HS-5 (cell line): ENCODE measurements at regions not wholly inside any gene's neighbourhood (a gene's known extent, or its start where the extent isn't known, plus 50 kb on each side); places are given as distances from the start of the nearest gene placed in this dataset.

Source experiments
- DNase-seq: peaks from one replicate; pipeline ENCODE4 v3.0.0-alpha.2; 2012; ENCODE audit warnings: low read depth

DNA sequence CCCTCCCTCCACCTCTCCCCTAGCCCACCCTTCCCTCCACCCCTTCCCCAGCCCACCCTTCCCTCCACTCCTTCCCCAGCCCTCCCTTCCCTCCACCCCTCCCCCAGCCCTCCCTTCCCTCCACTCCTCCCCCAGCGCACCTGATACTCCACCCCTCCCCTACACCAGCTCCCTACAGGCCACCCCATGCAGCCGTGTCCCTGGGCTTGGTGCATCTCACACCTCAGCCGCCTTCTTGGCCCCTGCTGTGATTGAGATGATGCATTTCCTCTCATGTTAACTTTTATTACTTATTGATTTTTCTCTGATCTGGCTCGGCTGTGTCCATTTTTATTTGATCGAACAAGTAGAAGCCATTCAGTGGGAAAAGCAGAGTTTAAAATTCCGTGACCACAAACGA is 243.8 kb downstream of the MATN1 start:
- DNase-seq, result no peak

DNA sequence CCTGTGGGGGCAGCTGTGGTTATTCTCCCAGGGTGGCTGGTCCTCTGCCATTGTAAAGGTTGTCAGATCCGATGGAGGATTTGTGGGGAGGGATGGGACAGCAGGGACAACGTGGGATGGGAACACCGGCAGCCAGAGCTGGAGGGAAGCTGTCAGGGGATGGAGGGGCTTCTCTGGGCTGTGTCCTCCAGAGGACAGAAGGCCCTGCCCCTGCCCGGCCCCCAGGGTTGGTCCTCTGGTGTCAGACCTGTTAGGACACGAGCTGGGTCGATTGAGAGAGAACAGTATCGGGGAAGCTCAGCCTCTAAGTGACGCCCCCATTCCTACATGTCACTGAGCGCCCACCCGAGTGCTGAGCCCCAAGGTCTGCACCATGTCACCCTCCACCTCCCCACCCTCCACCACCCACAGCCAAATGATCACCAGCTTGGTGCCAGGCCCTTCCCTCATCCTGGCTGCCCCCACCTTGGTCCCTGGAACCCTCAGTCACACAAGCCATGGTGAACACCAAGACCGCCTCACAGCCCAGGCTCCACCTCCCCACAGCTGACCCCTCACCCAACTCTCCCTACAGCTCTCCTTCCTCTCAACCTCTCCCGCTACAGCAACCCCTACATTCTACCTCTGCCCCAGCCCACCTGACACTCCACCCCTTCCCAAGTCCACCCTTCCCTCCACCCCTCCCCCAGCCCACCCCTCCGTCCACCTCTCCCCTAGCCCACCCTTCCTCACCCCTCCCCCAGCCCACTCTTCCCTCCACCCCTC is 244.4 kb downstream of the MATN1 start:
- no peak for DNase-seq

DNA sequence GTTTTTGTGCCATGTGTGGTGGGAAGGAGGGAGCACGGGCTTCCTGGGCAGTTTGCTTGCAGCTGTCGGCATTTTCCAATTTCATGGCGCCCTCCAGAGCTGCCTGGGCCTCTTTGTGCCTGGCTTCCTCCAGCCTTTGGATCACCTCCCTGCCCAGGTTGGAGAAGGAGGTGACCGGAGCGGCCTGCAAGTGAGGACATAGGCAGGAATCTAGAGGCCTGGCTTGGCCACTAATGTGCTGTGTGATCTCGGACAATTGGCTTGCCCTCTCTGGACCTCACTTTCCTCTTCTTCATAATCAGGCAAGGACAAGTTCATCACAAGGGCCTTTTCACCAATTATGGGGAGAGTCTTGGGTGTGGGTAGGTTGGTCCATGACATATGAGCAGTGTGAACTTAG is 245.1 kb downstream of the MATN1 start:
- no peak for DNase-seq

DNA sequence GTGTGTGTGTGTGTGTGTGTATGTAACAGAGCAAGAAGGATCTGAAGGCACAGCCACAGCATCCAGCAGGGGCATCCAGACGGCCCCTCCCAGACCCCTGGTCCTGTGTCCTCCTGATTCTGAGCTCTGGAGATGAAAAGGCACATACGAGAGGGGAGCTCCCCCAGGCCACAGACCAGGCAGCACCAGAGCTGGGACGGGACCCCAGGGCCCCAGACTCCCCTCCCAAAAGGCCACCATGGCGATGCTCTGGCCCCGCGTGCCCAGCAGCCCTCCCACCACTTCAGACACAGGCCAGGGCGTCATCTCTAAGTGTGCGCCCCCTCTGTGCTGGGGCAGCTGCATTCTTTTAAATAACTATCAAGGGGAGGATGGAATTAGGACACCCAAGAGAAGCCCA is 245.8 kb downstream of the MATN1 start:
- DNase-seq, result no peak

DNA sequence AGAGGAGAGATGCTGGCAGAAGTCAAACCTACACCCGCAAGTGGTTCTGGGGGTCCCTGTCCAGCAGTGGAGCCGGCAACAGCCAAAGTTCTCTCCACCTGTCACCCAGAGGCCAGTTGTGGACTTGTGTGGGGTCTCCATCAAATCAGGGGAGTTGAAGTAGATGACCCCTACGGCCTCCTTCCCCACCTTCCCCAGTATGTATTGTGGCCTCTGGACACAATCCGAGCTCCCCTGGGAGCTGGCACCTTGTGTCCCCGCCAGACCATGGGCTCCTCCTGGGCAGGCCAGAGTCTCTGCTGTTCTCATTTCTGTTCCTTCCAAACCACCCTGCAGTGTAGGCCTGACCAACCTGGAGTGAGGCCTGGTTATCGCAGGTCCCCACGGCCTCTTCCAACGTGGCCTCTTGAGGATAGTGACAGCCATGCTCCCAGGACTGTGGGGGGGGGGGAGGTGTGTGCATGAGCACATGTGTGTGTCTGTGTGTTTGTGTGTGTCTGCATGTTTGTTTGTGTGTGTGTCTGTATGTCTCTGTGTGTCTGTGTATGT is 246.4 kb downstream of the MATN1 start:
- no peak for DNase-seq

DNA sequence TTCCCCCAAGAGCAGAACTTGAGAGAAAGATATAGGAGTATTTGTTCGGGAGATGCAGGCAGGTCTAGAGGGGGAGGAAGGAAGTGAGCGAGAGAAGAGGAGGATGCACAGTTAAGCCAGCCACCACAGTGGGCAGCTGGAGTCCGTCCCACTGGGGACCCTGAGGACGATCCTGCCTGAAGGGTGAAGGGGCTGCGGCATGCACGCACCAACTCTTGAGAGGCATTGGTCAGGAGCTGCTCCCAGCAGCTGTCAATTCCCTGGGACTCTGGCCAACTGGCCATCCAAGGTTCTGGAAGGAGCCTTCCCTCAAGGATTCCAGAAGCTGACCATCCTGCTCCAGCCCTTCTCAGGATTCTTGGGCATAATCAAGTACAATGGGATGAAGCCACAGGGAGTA is 246.9 kb downstream of the MATN1 start:
- no peak for DNase-seq

DNA sequence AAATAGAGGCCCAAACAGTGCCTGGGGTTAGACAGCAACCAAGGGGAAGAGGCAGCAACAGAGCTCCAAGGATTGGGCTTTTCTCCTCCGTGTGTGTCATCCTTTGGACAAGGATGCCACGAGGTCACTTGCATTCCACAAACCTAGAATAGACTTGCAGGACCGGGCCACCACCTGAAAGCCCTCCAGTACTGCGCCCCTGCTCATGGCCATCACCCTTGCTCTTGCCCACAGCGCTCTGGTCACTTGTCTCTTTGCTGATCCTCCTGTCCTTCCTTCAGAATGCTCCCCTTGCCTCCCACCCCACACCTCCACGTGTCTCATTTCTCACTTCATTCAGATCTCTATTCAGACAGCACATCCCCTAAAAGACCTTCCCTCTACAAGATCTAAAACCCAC is 247.4 kb downstream of the MATN1 start:
- no peak for DNase-seq

DNA sequence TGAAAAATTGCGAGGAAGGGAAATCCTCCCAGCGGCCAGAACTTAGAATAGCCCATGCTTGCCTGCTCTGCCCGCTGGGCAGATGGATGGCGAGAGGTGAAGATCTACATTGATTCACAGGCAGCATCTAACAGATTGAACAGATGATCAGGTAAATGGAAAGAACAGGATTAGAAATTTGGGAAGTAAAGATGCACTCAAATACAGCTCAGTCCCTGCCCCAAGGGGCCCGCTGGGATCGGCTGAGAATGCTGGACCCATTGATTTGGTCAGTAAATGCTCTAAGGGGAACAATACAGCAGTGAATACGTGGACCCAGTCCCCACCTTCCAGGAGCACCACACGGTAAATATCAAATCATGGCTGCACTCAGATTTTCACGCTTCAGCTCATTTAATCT is 248.2 kb downstream of the MATN1 start:
- no peak for DNase-seq

DNA sequence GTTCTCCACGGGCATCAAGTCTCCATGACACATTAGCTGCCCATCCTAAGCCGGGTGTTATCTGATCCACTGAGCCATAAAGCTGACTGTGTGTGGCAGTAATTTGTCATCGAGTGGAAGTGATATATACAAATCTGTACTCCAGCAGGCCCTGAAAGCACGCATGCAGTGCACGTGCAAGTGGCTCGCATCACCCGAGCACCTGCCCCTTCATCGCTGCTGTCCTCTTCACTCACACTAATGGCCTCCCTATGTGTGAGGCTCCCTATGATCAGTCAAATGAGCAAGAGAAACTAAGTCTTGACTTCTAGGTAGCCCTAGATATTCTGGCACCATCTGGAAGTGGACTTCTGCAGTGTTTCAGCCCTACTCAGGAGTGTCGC is 248.6 kb downstream of the MATN1 start:
- no peak for DNase-seq

DNA sequence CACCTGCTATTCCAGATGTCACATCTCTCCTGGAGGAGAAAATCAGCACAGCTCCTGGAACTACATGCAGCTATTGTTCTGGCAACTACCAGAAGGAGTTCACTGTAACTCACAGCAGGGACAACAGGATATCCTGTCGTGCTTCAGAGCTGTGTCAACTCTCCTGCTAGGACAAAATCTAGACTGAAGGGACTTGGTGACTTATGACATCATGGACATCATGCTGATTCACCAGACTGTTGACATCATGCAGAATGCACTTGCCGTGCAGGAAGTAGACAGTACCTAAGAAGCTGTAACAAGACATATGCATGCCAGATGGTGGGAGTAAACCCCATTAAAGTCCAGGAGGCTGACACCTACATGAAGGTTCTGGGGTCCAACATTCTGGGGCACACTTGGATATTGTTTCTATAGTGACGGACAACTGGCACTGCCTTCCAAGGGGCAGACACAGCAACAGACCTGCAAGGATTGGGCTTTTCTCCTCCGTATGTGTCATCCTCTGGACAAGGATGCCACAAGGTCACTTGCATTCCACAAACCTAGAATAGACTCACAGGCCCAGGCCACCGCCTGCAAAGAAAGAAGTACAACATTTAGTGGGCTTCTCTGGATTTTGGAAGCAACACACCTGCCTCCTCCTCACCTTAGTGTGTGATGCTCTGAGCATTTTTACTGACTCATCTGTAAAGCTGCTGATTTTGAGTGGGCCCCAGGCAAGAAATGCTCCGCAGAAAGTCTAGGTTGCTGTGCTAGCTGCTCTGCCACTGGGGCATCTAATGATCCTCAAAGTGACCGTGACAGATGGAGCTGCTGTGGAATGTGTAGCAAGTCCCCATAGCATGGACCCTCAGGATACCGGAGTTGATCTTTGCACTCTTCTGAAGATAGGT is 249.2 kb downstream of the MATN1 start:
- no peak for DNase-seq

DNA sequence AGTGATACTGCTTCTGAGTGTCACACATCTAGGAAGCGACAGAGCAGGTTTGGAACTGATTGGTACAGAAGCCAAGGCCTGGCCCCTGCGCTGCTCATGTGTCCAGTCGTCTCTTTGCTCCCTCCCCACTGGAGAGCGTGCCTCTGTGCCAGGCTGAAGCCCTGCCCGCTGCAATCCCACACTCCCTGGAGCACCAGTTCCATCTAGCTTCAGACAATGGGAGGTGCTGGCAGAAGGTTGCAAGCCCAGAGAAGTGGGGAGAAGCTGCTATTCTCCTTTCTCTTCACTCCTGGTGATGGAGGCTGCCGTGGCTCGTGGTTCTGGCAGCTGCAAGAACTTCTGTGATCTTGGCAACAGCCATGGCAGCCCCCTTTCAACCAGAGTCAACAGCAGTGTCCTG is 250.9 kb downstream of the MATN1 start:
- DNase-seq, result no peak

DNA sequence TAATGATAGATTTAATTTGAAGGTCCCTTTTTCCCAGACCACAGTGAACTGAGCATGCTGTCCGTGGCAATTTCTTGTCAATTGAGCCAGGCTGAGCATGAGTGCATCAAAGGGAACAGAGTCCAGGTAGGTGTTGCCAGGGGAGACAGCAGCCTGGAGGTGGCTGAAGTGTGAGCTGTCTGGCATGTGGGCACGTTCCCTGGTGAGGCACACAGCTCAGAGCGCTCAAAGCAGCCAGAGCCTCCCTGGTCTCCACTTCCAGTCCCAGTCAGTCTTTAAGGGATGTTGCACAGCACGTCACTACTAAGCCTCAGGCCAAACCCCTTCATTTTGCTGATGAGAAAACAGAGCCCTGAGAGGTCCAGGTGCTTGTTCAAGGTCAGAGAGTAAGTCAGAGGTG is 251.4 kb downstream of the MATN1 start:
- no peak for DNase-seq

DNA sequence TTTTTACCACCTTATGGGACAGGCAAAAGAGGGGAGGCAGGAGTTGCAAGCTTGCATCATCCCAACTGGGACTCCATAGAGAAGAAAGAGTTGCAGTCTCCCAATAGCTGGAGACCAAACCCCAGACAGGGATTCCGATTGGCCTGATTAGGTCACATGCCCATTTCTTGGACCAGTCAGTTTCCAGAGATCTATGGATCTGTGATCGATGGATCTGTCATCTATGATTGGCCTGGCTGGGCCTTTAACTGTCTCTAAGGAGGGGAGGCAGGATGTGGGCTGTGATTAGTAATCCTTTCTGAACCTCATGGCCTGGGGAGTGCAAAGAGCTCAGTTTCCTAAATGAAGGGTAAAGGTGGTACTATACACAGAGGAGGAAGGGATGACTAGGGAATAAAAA is 252.1 kb downstream of the MATN1 start:
- DNase-seq, result no peak

DNA sequence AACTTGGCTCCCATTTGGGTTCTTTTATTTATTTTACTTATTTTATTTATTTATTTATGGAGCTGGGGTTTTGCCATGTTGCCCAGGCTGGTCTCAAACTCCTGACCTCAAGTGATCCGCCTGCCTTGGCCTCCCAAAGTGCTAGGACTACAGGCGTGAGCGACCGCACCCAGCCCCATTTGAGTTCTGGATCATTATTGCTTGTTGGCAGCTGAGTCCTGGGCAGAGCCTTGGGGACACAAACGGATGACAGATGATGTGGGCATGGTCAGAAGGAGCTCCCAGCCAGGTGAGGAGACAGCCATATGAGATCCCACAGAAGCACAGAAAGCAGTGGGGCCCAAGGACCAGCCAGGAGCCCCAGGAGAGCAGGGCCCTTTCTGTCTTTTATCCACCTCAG is 254.0 kb downstream of the MATN1 start:
- DNase-seq, result no peak

DNA sequence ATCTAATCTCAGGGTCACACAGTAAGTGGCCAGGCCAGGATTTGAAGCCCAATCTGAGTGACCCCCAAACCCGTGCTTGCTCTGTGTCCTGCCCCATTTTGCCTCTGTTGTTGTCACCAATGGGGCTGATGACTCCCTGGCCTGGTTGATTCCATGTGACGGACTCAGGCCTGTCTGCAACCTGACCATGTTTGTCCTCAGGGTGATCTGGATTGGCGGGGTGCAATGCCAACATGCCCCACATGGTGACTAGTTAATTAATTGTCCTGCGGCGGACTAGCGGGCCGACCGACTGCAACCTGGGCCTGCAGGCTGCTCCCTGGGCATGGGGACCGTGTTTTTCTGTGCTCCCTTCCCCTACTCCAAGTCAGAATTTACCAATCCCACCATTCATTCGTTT is 256.3 kb downstream of the MATN1 start:
- no peak for DNase-seq

DNA sequence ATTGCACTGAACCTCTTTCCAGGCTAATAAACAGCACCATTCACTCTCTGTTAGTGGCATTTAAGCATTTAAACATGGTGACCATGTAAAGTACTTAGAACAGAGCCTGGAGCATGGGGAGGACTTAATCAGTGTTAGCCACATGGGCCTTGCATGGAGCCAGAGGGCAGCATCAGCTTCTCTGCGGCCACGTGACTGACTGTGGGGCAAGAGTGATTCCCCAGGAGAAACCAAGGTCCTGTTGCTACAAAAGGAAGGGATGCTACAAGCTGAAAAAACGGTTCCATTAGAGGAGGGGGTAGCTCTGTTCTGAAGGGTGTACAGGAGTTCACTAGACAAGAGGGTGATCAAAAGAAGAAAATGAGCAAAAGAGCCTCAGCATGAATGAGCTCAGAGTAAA is 256.8 kb downstream of the MATN1 start:
- no peak for DNase-seq

DNA sequence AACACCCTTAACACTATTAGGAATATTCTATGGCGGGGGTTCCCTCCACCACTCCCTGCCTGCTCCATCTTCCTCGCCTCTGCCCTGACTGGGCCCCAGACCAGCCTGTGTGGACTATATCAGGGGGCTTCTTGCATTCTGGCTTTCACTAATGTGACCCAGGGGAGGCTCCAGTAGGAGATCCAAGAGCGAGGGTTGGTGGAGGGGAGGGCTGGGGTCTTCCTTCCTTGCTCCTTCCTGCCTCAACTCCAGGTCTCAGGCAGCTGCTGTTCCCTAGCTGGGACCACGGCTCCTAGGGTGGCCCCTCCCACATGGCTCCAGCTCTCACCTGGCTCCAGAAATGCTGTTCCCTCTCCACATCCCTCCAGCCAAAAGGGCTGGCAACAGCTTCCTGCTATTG is 257.4 kb downstream of the MATN1 start:
- no peak for DNase-seq

DNA sequence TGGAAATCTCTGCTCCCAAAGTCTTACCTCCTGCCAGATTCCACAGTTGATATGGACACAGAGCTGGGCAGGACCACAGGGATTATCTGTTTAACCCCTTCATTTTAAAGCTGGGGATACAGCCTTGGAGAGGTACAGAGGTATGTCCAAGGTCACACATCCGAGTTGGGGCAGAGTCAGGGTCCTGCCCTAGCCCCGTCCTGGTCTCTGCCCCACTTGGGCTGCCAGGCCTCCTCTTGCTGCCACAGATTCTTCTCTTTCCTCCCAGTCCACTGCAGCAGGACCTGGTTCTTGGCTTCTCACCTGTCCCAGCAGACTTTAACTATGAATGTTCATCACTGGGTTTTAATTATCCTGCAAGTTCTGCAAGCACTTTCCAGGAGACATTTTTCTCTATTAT is 258.3 kb downstream of the MATN1 start:
- no peak for DNase-seq

DNA sequence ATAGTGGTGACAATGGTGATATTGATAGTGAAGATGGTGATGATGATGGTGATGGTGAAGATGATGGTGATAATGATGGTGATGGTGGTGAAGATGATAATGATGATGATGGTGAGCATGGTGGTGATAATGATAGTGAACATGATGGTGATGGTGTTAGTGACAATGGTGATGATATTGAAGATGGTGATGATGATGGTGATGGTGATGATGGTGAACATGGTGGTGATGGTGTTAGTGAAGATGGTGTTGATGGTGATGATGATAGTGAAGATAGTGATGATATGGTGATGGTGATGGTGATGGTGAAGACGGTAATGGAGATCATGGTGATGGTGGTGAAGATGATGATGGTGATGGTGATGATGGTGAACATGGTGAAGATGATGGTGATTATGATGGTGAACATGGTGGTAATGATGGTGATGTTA is 259.2 kb downstream of the MATN1 start:
- no peak for DNase-seq

DNA sequence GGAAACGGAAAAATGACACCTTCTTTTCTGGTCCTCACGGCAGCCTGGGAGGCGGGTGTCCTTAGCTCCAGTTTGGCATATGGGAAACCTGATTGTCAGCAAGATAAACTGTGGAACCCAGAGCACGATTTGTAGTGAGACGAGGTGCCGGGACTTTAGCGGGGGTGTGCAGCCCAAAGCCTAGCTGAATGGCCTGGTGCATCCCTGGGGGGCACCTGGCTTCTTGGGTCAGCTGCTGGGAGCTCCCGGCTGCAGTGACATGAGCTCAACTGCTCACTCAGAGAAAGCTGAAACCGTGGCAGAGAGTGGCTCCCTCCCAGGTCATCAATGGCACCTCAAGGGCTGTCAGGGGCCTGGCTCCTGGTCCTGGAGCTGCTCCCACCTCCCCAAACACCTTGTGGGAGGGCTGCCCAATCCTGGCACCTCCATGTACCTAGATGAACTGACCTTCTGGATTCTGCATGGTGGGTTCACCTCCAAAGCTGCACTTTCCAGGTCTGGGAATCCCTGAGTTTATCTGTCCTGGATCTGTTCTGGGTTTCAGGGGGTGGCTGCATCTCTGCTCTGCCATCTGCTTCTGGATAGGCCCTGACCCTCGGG is 260.5 kb downstream of the MATN1 start:
- DNase-seq, result no peak

DNA sequence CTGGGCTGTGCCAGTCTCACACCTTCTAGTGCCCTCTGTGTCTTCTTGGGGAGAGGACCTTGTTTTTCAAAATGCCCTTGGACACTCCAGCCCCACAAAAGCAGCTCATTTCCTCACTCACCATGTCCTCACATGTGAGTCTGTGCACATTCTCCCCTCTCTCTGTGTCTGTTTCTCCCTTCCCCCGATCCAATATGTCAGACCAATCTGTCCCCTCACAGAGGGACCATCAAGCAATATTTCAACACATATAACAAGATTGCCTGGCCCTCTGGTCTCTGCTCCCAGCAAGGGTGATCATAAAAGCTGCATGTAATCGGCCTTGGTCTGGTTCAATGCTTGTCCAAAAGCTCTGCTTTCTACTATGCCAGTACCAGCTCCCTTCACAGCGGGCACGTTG is 261.2 kb downstream of the MATN1 start:
- no peak for DNase-seq

DNA sequence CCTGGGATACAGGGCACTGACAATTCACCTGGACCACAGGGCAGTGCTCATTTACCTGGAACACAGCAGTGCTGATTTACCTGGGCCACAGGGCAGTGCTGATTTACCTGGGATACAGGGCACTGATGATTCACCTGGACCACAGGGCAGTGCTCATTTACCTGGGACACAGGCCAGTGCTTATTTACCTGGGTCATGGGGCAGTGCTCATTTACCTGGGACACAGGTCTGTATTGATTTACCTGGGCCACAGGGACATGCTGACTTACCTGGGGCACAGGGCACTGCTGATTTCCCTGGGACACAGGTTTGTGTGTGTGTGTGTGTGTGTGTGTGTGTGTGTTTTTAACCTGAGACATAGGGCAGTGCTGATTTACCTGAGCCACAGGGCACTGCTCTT is 261.7 kb downstream of the MATN1 start:
- DNase-seq, result no peak

DNA sequence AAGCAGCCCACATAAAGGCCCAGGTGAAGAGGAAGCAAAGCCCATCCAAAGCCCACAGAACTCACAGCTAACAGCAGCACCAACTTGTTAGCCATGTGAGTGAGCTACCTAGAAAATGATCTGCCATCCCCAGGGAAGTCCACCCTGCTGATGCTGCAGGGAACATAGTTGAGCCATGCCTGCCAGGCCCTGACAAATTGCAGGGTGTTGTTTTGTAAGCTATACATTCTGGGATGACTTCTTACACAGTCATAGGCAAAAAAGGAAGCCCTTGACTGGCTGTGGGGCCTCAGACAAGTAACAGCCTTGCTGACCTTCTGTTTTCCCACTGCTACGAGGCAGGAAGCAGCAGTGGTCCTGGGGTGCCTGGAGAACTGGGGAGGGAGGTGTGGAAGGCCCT is 262.7 kb downstream of the MATN1 start:
- DNase-seq, result no peak
